Brain microvascular endothelial cell (primary cell): ENCODE measurements at regions not wholly inside any gene's neighbourhood (a gene's known extent, or its start where the extent isn't known, plus 50 kb on each side); places are given as distances from the start of the nearest gene placed in this dataset.

ENCODE experiments used
- DNase-seq: peaks from one replicate; pipeline ENCODE4 v3.0.0-alpha.2; 2020
- H3K27ac ChIP-seq: fragments of 250-450 bp; sonication (Bioruptor Pico); 2 replicates; pipeline ENCODE4 v1.5.1; 2020; ENCODE audit warnings: mild to moderate bottlenecking, moderate library complexity
- H3K27me3 ChIP-seq: fragments of 250-450 bp; sonication (Bioruptor Pico); replicated peaks from 2 replicates; pipeline ENCODE4 v1.5.1; 2020; ENCODE audit warnings: mild to moderate bottlenecking
- H3K36me3 ChIP-seq: fragments of 250-450 bp; sonication (Bioruptor Pico); replicated peaks from 2 replicates; pipeline ENCODE4 v1.5.1; 2020; ENCODE audit warnings: mild to moderate bottlenecking
- H3K4me3 ChIP-seq: 2 replicates; pipeline ENCODE4 v1.5.1; 2011; ENCODE audit warnings: low read depth, mild to moderate bottlenecking, control low read depth, low read length, moderate library complexity
- in situ Hi-C: cut with HindIII; loops from 2 replicates; pipeline ENCODE4 v1.10.0; 2017; ENCODE audit warnings: low sequenced_read_pairs, low pct_ligation_motif_present
- TF ChIP-seq, protein P1 (sequence below): IDR thresholded peaks from 2 replicates; pipeline ENCODE4 v1.5.1; 2011; ENCODE audit warnings: low read depth, mild to moderate bottlenecking, moderate library complexity, low read length, control low read depth, inconsistent platforms; ENCODE audit errors: missing control alignments

- in situ Hi-C loops: no loop called here
- Histone ChIP-seq H3K36me3 (no peaks in the 10 kb centered on the region), H3K27me3 (no peaks in the 10 kb centered on the region), H3K27ac (no peak overlapping the region), H3K4me3 (no peak overlapping the region)
- TF ChIP-seq, protein P1, sequence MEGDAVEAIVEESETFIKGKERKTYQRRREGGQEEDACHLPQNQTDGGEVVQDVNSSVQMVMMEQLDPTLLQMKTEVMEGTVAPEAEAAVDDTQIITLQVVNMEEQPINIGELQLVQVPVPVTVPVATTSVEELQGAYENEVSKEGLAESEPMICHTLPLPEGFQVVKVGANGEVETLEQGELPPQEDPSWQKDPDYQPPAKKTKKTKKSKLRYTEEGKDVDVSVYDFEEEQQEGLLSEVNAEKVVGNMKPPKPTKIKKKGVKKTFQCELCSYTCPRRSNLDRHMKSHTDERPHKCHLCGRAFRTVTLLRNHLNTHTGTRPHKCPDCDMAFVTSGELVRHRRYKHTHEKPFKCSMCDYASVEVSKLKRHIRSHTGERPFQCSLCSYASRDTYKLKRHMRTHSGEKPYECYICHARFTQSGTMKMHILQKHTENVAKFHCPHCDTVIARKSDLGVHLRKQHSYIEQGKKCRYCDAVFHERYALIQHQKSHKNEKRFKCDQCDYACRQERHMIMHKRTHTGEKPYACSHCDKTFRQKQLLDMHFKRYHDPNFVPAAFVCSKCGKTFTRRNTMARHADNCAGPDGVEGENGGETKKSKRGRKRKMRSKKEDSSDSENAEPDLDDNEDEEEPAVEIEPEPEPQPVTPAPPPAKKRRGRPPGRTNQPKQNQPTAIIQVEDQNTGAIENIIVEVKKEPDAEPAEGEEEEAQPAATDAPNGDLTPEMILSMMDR: no peak
- DNase-seq: no peak
These were observed 1335.3 kb downstream of the TBC1D22A start for GRCh38 chr22:48097723-48098122.

DNA sequence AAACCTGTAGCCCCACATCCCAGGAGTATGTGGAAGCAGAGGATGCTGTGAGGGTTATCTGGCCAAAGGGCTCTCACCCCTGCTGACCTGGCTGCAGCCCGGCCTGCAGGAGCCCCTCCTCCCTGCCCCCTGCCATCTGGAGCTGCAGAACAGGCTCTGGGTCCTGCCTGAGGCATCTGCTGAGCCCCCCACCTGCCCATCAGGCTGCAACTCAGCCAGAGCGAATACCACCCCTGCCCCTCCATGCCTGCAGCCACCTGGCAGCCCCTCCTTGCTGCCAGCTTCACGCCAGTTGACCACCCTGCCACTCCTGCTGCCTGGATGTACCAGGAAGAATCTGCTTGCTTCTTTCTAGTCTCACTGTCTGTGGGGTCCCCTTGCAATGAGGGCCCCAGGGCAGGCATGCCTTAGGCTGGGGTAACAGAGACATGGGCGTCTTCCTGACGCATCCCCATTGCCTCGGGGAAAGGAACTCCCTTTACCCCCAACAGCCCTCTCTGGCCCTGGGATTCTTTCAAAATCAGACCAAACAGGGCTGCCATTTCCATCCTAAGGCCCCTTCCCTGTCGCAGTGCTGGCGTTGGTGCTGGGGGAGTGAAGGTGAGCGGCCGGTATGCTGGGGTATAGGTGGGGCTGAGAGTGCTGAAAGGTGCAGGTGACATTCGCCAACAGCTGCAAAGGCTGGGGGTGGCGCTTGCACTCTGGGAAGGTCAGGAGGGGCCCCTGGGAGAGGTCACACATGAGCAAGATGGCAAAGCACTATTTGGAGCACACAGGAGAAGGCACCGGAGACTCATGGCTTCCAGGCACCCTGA lies 1334.6 kb downstream of the TBC1D22A start:
- H3K36me3 ChIP-seq: no peaks in the 10 kb centered on the region
- H3K27ac ChIP-seq: no peak overlapping the region
- no peak for DNase-seq
- H3K4me3 ChIP-seq: no peak overlapping the region
- no peaks in the 10 kb centered on the region for H3K27me3 ChIP-seq
- in situ Hi-C loops: no loop called here
- TF ChIP-seq, protein P1: no peak

- Histone ChIP-seq H3K36me3 (no peaks in the 10 kb centered on the region), H3K27ac (no peak overlapping the region), H3K27me3 (no peaks in the 10 kb centered on the region), H3K4me3 (no peak overlapping the region)
- TF ChIP-seq, protein P1: no peak
- DNase-seq: no peak
- in situ Hi-C loops: no loop called here
These were observed 1334.0 kb downstream of the TBC1D22A start for GRCh38 chr22:48096411-48096810.

DNA sequence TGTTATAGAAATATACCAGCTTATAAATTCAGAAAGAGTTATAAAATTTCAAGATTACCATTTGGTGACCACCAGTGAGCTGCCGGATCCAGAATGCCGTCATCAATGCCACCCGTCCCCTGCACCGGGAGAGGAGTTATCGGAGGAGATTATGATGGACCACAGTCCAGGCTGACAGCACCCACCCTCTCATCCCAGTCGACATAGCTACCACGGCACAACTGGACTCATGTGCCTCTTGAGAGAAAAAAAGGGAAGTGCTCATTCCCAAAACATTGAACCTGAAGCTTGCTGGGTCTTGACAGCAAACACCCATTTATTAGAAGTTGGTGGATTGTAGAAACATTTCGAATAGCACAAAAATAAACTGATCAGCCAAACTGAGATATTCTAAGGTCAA lies 1331.5 kb downstream of the TBC1D22A start:
- Histone ChIP-seq H3K27ac (no peak overlapping the region), H3K27me3 (no peaks in the 10 kb centered on the region), H3K4me3 (no peak overlapping the region), H3K36me3 (no peaks in the 10 kb centered on the region)
- in situ Hi-C loops: no loop called here
- TF ChIP-seq, protein P1: no peak
- DNase-seq: no peak

DNA sequence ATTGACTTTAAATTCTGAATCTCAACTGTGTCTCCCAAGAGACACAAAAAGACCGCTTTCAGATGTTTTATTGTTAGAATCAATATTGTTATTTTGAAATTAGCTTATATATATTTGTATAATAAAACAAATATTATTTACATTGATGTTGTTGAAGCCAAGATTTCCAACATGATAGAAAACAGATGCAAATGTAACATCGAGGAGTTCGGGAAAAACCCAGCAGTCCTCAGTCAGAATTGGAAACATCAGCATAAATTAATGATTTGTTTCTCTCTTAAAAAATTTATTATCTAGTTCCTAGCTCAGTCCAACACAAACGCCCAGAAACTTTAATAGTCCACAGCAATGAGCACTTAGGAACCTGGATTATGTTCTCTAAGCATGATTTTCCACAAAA lies 1330.4 kb downstream of the TBC1D22A start:
- no peak overlapping the region for H3K27ac ChIP-seq
- no peaks in the 10 kb centered on the region for H3K27me3 ChIP-seq
- in situ Hi-C loops: no loop called here
- no peak overlapping the region for H3K4me3 ChIP-seq
- TF ChIP-seq, protein P1: no peak
- DNase-seq: no peak
- H3K36me3 ChIP-seq: no peaks in the 10 kb centered on the region
